ENCODE measurements at regions not wholly inside any gene's neighbourhood (a gene's known extent, or its start where the extent isn't known, plus 50 kb on each side); places are given as distances from the start of the nearest gene placed in this dataset.

DNA sequence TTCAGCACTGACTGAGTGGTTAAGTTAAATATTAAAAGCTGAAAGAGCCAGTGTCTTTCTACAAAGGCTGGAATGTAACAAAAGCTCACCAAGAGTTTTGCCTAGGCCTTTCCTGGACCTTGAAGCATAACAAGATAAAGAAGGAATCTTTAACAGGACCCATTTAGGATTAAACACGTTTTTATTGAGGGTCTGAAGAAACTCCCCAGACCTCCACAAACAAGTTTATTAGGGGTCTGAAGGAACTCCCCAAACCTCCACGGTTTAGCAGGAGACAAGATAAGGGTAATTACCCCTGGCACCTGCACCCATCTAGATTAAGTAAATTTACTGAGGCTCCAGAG lies 104.0 kb downstream of the ACAA2 start:
- TF ChIP-seq, protein P1, sequence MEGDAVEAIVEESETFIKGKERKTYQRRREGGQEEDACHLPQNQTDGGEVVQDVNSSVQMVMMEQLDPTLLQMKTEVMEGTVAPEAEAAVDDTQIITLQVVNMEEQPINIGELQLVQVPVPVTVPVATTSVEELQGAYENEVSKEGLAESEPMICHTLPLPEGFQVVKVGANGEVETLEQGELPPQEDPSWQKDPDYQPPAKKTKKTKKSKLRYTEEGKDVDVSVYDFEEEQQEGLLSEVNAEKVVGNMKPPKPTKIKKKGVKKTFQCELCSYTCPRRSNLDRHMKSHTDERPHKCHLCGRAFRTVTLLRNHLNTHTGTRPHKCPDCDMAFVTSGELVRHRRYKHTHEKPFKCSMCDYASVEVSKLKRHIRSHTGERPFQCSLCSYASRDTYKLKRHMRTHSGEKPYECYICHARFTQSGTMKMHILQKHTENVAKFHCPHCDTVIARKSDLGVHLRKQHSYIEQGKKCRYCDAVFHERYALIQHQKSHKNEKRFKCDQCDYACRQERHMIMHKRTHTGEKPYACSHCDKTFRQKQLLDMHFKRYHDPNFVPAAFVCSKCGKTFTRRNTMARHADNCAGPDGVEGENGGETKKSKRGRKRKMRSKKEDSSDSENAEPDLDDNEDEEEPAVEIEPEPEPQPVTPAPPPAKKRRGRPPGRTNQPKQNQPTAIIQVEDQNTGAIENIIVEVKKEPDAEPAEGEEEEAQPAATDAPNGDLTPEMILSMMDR (IDR thresholded peaks at IDR 0.05; ENCODE audit: insufficient read depth, low read depth, low read length) = no peak
- no peak for DNase-seq (ENCODE audit: low read depth)
- no peak overlapping the region for H3K4me3 ChIP-seq (ENCODE audit: low read depth, low read length)

DNA sequence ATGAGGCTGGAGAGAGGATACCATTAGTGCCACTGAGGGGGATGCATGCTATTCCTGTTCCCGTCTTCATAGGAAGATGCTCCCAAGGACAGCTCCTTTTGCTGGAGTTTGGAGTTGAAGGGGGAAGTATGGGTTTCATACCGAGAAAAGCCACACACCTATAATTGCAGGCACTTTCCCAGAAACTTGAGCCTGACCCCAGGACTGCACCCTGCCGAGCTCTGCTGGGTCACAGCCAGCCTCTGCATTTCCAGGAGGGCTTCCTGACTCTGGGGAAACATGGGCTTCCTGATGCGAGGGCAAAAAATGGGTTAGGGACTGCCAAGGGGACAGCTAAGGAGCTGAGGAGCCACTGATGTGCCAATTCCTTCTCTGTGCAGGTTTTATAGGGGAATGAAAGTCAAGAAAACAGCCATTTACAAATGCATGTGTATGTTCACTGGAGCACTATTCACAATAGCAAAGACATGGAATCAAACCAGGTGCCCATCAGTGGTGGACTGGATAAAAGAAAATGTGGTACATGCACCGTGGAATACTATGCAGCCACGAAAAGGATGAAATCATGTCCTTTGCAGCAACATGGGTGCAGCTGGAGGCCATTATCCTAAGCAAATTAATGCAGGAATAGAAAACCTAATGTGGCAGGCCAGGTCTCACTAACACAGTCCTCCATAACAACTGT lies 104.5 kb downstream of the ACAA2 start:
- H3K4me3 ChIP-seq (ENCODE audit: low read depth, low read length) = no peak overlapping the region
- TF ChIP-seq, protein P1 (IDR thresholded peaks at IDR 0.05; ENCODE audit: insufficient read depth, low read depth, low read length) = no peak
- DNase-seq (ENCODE audit: low read depth) = no peak

DNA sequence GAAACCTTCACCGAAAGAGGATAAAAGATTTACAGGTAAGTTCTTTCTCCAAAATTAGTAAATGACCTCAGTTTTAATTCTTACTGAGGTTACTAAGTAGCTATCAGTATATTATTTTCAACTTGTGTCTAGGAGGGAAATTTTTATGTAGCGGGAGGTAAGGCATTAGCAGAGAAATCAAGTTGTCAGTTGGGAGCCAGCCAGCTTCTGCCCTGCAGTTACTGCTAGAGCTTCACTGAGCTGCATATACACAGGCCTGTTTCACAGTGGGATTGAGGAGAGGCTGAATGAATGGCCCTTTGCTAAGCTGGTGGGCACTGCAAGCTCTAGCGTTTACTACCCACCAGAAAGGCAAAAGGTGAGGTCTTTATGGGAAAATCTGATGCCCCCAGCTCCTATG lies 105.7 kb downstream of the ACAA2 start:
- no peak overlapping the region for H3K4me3 ChIP-seq (ENCODE audit: low read depth, low read length)
- TF ChIP-seq, protein P1 (IDR thresholded peaks at IDR 0.05; ENCODE audit: insufficient read depth, low read depth, low read length) = no peak
- no peak for DNase-seq (ENCODE audit: low read depth)

DNA sequence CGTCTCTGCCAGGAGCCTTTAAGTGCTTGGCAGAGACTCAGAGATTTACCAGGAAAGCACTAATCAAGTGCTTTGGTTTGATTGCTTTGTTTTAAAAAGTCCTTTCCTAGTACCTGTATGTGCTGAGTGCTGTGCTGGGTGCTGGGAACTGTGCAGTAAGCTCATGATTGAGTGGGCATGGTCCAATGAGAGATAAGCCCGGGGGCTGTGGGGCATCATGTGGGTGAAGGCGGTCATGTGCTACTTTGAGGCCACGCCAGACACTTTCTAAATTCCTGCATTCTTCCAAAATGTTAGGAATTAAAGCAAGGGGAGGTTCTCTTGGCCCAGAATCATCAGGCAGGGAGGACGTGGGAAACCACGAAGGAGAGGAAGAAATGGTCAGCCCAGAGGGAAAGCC lies 109.0 kb downstream of the ACAA2 start:
- TF ChIP-seq, protein P1 (IDR thresholded peaks at IDR 0.05; ENCODE audit: insufficient read depth, low read depth, low read length) = no peak
- DNase-seq (ENCODE audit: low read depth) = no peak
- H3K4me3 ChIP-seq (ENCODE audit: low read depth, low read length) = no peak overlapping the region

DNA sequence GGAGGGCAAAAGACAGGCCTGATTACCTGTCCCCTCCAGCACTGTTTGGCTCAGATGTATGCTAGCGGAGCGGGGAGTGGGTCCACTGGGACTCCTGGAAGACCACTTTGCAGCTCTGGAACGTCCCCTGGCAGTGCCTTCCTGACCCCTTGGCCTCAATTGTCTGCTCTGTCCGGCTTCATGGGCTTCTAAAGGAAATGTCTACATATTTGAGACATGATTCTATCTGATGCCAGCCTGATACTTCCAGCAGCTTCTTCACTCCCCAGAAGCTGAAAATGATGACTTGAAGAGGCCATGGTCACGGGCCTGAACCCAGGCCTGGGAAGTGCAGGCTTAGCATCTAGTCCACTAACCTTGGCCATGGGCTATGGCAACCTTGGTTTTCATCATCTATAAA lies 112.1 kb downstream of the ACAA2 start:
- no peak for DNase-seq (ENCODE audit: low read depth)
- no peak overlapping the region for H3K4me3 ChIP-seq (ENCODE audit: low read depth, low read length)
- TF ChIP-seq, protein P1 (IDR thresholded peaks at IDR 0.05; ENCODE audit: insufficient read depth, low read depth, low read length) = no peak

DNA sequence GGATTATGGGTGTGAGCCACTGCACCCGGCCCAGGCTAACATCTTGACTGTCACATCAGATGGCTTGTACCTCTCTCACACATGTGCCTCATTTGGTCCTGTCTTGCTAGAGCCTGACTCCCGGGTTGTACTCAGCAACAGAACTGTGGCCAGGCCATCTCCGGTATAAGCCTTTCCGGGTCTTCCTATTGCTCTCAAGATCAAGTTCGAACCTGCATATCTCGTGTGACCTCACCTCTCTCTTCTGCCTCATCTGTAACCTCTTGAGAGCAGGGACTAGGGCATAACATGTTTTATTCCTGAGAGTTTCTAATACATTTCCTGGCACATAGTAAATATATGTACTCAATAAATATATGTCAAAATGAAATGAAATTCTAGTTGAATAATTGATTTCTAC lies 114.0 kb downstream of the ACAA2 start:
- no peak overlapping the region for H3K4me3 ChIP-seq (ENCODE audit: low read depth, low read length)
- DNase-seq (ENCODE audit: low read depth) = no peak
- TF ChIP-seq, protein P1 (IDR thresholded peaks at IDR 0.05; ENCODE audit: insufficient read depth, low read depth, low read length) = no peak

DNA sequence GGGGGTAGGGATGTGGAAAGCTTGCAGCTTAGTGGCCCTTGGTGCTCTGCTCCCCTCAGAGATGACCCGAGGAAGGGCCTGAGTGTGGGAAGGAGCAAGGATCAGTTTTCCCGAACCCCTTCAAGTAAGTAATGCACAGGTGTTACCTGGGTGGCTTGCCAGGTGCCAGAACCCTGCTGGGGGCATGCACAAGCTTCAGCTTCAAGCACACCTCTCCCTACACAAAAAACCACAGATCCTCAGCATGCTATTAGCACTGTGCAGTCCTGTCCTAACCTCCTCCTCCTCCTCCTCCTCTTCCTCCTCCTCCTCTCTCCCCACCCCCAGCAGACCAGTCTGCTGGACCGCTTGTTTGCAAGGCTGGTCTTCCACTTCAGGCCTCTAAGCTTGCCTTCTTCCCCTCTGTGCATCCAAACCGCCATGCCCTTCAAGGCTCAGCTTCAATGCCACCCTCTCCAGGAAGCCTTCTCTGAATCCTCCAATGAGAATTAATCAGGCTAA lies 114.8 kb downstream of the ACAA2 start:
- H3K4me3 ChIP-seq (ENCODE audit: low read depth, low read length) = no peak overlapping the region
- TF ChIP-seq, protein P1 (IDR thresholded peaks at IDR 0.05; ENCODE audit: insufficient read depth, low read depth, low read length) = no peak
- no peak for DNase-seq (ENCODE audit: low read depth)

Measured in fibroblast of villous mesenchyme (primary cell).